ENCODE measurements at regions not wholly inside any gene's neighbourhood (a gene's known extent, or its start where the extent isn't known, plus 50 kb on each side); places are given as distances from the start of the nearest gene placed in this dataset.

GRCh38 chr3:159875116-159875515 lies 113.5 kb upstream of the IL12A start:
- TF ChIP-seq CHD2 (IDR thresholded peaks at IDR 0.05; ENCODE audit: low read length, partially characterized antibody), result no peak
- TF ChIP-seq REST (IDR thresholded peaks at IDR 0.05; ENCODE audit: low read depth, low read length), result no peak
- TF ChIP-seq, protein P1, sequence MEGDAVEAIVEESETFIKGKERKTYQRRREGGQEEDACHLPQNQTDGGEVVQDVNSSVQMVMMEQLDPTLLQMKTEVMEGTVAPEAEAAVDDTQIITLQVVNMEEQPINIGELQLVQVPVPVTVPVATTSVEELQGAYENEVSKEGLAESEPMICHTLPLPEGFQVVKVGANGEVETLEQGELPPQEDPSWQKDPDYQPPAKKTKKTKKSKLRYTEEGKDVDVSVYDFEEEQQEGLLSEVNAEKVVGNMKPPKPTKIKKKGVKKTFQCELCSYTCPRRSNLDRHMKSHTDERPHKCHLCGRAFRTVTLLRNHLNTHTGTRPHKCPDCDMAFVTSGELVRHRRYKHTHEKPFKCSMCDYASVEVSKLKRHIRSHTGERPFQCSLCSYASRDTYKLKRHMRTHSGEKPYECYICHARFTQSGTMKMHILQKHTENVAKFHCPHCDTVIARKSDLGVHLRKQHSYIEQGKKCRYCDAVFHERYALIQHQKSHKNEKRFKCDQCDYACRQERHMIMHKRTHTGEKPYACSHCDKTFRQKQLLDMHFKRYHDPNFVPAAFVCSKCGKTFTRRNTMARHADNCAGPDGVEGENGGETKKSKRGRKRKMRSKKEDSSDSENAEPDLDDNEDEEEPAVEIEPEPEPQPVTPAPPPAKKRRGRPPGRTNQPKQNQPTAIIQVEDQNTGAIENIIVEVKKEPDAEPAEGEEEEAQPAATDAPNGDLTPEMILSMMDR (IDR thresholded peaks at IDR 0.05), result no peak
- no peak for TF ChIP-seq RFX5 (IDR thresholded peaks at IDR 0.05; ENCODE audit: low read length)
- no peak for TF ChIP-seq GABPA (IDR thresholded peaks at IDR 0.05; ENCODE audit: low read depth)
- no peak for TF ChIP-seq JUND (IDR thresholded peaks at IDR 0.05)
- TF ChIP-seq SIN3A (IDR thresholded peaks at IDR 0.05; ENCODE audit: borderline replicate concordance, low read depth, low read length), result no peak
- no peak for TF ChIP-seq POLR2AphosphoS5 (IDR thresholded peaks at IDR 0.05; ENCODE audit: low read depth, low read length)
- TF ChIP-seq EP300 (IDR thresholded peaks at IDR 0.05; ENCODE audit: borderline replicate concordance in 1 of 2, low read depth in 1 of 2, low read length in 1 of 2), result no peak
- TF ChIP-seq NRF1 (IDR thresholded peaks at IDR 0.05; ENCODE audit: low read depth, low read length), result no peak
- TF ChIP-seq TAF1 (IDR thresholded peaks at IDR 0.05; ENCODE audit: borderline replicate concordance, low read depth, low read length), result no peak
